Putamen (tissue), 1 donor: ENCODE measurements at regions not wholly inside any gene's neighbourhood (a gene's known extent, or its start where the extent isn't known, plus 50 kb on each side); places are given as distances from the start of the nearest gene placed in this dataset.

Experiments used
- DNase-seq: peaks from one replicate; pipeline ENCODE4 v3.0.0-alpha.2; 2016; ENCODE audit warnings: low spot score

GRCh38 chr18:75491361-75491760, 63.9 kb upstream of the SMIM21 start:
- DNase-seq = no peak

DNA sequence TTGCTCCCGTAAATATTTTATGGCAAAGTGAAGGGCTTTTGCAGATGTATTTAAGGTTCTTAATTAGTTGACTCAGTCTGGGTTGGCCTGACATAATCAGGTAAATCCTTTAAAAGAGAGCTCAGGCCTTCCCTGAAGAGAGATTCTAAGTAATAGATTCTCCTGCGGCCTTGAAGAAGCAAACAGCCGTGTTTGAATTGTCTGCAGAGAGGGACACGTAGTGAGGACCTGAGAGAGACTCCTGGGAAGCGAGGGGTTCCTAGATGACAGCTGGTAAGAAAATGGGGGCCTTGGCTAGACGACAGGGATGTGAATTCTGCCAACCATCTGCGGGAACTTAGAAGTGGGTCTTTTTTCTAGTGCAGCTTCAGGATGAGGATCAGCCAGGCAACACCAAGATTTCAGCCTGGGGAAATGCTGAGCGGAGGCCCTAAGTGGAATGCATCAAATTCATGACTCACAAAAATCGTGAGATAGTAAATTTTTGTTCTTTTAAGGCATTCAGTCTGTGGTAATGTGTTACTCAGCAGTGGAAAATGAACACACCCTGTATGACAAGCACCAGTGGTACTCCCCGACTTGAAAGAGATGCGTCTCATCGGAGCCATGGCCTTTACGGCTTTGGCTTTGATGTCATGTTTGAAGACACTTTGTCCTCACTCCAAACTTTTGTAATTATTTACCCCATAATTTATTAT, 62.1 kb upstream of the SMIM21 start:
- no peak for DNase-seq

DNA sequence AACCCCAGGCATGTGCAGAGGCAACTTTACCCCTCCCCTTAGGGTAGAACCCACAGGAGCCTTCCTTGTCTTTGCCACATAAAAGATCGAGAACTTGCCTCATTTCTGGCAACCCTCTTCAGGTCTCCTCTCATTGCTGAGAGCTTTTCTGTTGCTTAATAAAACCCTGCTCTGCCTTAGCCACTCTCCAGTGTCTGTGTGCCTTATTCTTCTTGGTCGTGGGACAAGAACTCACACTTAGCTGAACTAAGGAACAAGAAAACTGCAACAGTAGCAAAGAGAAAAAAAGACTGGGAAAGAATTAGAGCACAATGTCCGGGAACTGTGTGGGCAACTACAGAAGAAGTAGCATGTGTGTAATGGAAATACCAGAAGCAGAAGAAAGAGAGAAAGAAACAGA, 56.2 kb upstream of the SMIM21 start:
- no peak for DNase-seq

GRCh38 chr18:75482880-75483279, 55.4 kb upstream of the SMIM21 start:
- no peak for DNase-seq

DNA sequence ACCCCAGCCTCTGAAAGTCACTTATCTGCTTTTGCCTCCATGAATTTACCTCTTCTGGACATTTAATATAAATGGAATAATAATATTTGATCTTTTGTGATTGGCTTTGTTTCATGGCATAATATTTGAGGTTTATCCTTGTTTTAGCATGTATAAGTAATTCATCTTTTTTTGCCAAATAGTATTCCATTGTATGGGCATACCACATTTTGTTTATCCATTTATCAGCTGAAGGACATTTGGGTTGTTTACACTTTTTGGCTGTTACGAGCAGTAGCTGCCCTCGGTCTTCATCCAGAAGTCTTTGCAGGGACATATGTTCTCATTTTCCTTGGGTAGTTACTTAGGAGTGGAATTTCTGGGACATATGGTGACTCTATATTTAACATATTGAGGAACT, 53.0 kb upstream of the SMIM21 start:
- DNase-seq = no peak

DNA sequence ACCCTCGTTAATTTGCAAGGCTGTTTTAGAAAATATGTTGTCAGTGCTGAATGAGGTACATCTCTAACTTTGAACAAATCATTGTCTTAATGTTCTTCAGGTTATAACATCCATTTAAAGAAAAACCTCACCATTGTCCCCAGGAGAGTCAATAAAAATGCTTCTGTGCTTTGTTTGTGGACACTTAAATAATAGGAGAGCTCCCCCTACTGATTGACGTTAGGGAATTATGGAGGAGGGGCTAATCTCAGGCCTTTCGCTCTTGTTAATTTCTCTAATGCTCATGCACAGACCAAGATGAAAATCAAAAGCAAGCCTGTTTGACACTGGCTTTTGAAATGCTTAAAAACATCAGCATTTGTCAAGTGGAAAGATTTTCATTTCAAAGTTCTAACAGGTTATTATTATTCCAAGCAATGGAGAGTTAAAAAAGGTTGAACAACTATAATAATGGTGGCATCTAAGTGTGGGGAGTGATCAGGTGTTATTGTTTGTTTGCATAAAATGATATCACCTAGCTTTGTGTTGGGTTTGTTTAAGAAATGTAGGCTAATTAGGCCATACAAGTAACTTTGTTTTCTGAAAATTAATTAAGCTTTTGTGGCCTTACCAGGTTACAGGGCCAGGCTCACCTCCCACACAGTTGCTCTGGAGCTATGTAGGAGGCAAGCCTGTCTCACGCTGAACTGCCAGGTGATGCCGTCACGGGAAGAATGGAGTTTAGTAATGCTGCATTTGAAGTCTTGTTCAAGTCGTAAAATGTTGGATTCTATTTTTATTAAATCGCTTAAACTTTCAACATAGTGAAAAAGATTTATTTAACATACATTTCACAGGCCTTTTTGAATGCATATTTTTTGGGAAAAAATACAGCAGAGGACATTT, 51.7 kb upstream of the SMIM21 start:
- DNase-seq = peak; percentile 43

DNA sequence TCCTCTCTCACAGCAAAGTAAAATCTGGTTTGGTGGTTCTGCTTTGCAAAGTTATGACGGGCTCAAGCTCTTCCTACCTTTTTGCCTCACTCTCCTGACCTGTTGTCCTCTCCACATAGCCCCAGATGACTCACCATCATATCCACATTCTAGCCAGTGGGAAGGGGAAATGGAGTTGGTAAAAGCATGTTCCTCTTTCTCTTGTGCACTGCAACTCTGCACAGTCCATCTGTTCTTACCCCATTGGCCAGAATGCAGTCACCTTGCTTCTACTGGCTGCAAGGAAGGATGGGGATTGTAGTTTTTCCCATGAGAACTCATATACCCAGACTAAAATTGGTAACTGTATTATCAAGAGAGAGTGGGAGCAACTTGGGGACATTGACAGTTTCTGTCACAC, 50.4 kb upstream of the SMIM21 start:
- no peak for DNase-seq
